PC-9 (cell line): ENCODE measurements at regions not wholly inside any gene's neighbourhood (a gene's known extent, or its start where the extent isn't known, plus 50 kb on each side); places are given as distances from the start of the nearest gene placed in this dataset.

Experiments used
- BruUV-seq: library from RNA; stranded (reverse); fragments of 400-500 nt; replicated peaks from 2 replicates; lab custom pipeline; 2021; lab: Mats Ljungman, UMichigan
- CTCF ChIA-PET: fragments of 300-600 bp; sonication (Branson Sonifier 250); formaldehyde crosslinking; loops from one replicate; lab custom pipeline; 2022; ENCODE audit warnings: antibody characterized with exemption; lab: Charles Lee
- POLR2A ChIA-PET: fragments of 300-600 bp; sonication (Branson Sonifier 250); formaldehyde crosslinking; loops from one replicate; lab custom pipeline; 2022; ENCODE audit warnings: antibody characterized with exemption; ENCODE audit not compliant: unreplicated experiment; lab: Charles Lee
- DNase-seq, 2 experiments: peaks; one replicate each; pipeline versions ENCODE4 v3.0.0 to v3.0.0-alpha.2; 2015 to 2022; ENCODE audit warnings: mixed read lengths in 1 of 2
- H2AFZ ChIP-seq: fragments of 200-600 bp; sonication (generic); 2 replicates; pipeline ENCODE4 v1.8.1; 2017; ENCODE audit warnings: antibody characterized with exemption
- H3F3A ChIP-seq: fragments of 200-600 bp; sonication (generic); 2 replicates; pipeline ENCODE4 v1.8.1; 2017; ENCODE audit warnings: antibody characterized with exemption, mild to moderate bottlenecking, low read depth; ENCODE audit not compliant: insufficient read depth
- H3K27ac ChIP-seq: fragments of 200-600 bp; sonication (generic); 2 replicates; pipeline ENCODE4 v1.6.1; 2016; ENCODE audit warnings: mixed run types
- H3K27me3 ChIP-seq: fragments of 200-600 bp; sonication (generic); 2 replicates; pipeline ENCODE4 v1.6.1; 2016; ENCODE audit warnings: low read depth, mixed run types; ENCODE audit not compliant: insufficient read depth
- H3K36me3 ChIP-seq: fragments of 200-600 bp; sonication (generic); 2 replicates; pipeline ENCODE4 v1.6.1; 2016; ENCODE audit warnings: low read depth, mixed run types
- H3K4me1 ChIP-seq: fragments of 200-600 bp; sonication (generic); replicated peaks from 2 replicates; pipeline ENCODE4 v1.6.1; 2016; ENCODE audit warnings: mixed run types; ENCODE audit not compliant: insufficient read depth
- H3K4me2 ChIP-seq: fragments of 200-600 bp; sonication (generic); 2 replicates; pipeline ENCODE4 v1.6.1; 2017; ENCODE audit warnings: mixed run types
- H3K4me3 ChIP-seq: fragments of 200-600 bp; sonication (generic); 2 replicates; pipeline ENCODE4 v1.6.1; 2016; ENCODE audit warnings: mixed run types
- H3K79me2 ChIP-seq: fragments of 200-600 bp; sonication (generic); 2 replicates; pipeline ENCODE4 v1.6.1; 2017; ENCODE audit warnings: low read depth, mixed run types
- H3K9me2 ChIP-seq: fragments of 200-600 bp; sonication (generic); 2 replicates; pipeline ENCODE4 v1.8.1; 2017; ENCODE audit warnings: mild to moderate bottlenecking; ENCODE audit not compliant: insufficient read depth
- H3K9me3 ChIP-seq: fragments of 200-600 bp; sonication (generic); 2 replicates; pipeline ENCODE4 v1.8.1; 2016; ENCODE audit warnings: low read depth; ENCODE audit not compliant: insufficient read depth
- H4K20me1 ChIP-seq: fragments of 200-600 bp; sonication (generic); 2 replicates; pipeline ENCODE4 v1.8.1; 2017; ENCODE audit not compliant: insufficient read depth
- CTCF ChIP-seq: fragments of 200-600 bp; sonication (generic); conservative IDR thresholded peaks from 2 replicates; pipeline ENCODE4 v1.6.1; 2017; ENCODE audit warnings: mixed run types, antibody characterized with exemption, mild to moderate bottlenecking, moderate library complexity
- EZH2 ChIP-seq: fragments of 200-600 bp; sonication (generic); IDR thresholded peaks from 2 replicates; pipeline ENCODE4 v1.8.0; 2017; ENCODE audit warnings: antibody characterized with exemption, low read depth
- intact Hi-C: fragments of 100-400 bp; cut with micrococcal nuclease; formaldehyde crosslinking; loops from one replicate; pipeline ENCODE4 v1.10.0; 2022; ENCODE audit not compliant: unreplicated experiment

- no peak overlapping the region for H2AFZ ChIP-seq
- peaks cover 17% of the 10 kb centered on the region; the same call in 1 of the 2 replicates for H3F3A ChIP-seq
- no peaks in the 10 kb centered on the region for H3K79me2 ChIP-seq
- H4K20me1 ChIP-seq = no peaks in the 10 kb centered on the region
- no peak for DNase-seq
- CTCF ChIA-PET = no interaction called here
- TF ChIP-seq CTCF = no peak
- TF ChIP-seq EZH2 = no peak
- no TSS peak for BruUV-seq
- intact Hi-C loops = loop anchor here (5.0 kb wide), 1 partner anchor 974 kb away; no protein-coding TSS in a partner anchor
- POLR2A ChIA-PET = no interaction called here
- H3K4me2 ChIP-seq = no peak overlapping the region
- H3K27me3 ChIP-seq = no peaks in the 10 kb centered on the region
- H3K9me3 ChIP-seq = 0 out of 2 replicates have a peak, but pooled peaks cover 8% of the 10 kb centered on the region
- H3K4me1 ChIP-seq = no peaks in the 10 kb centered on the region
- H3K9me2 ChIP-seq = no peaks in the 10 kb centered on the region
- peaks cover 27% of the 10 kb centered on the region; the same call in 1 of the 2 replicates for H3K36me3 ChIP-seq
- H3K27ac ChIP-seq = no peak overlapping the region
- H3K4me3 ChIP-seq = no peak overlapping the region
Observed at GRCh38 chrX:2626750-2627149, 64.3 kb upstream of the CD99 start.

GRCh38 chrX:2620576-2620975 is 70.5 kb upstream of the CD99 start:
- POLR2A ChIA-PET = no interaction called here
- intact Hi-C loops = no loop called here
- Histone ChIP-seq H3F3A (no peaks in the 10 kb centered on the region), H3K36me3 (peaks cover 11% of the 10 kb centered on the region; the same call in 1 of the 2 replicates), H3K79me2 (no peaks in the 10 kb centered on the region), H3K27ac (no peak overlapping the region), H3K9me2 (no peaks in the 10 kb centered on the region), H3K4me1 (no peaks in the 10 kb centered on the region), H3K27me3 (no peaks in the 10 kb centered on the region), H2AFZ (no peak overlapping the region), H3K4me3 (no peak overlapping the region), H3K4me2 (no peak overlapping the region), H4K20me1 (no peaks in the 10 kb centered on the region), H3K9me3 (no peaks in the 10 kb centered on the region)
- CTCF ChIA-PET = no interaction called here
- BruUV-seq = no TSS peak
- TF ChIP-seq CTCF (no peak), EZH2 (no peak)
- DNase-seq = no peak

- H3K36me3 ChIP-seq = peaks cover 11% of the 10 kb centered on the region; the same call in 1 of the 2 replicates
- TF ChIP-seq EZH2 = no peak
- no peak for TF ChIP-seq CTCF
- H3K4me1 ChIP-seq = no peaks in the 10 kb centered on the region
- H3K79me2 ChIP-seq = no peaks in the 10 kb centered on the region
- BruUV-seq = no TSS peak
- DNase-seq = no peak
- H2AFZ ChIP-seq = no peak overlapping the region
- ChIA-PET CTCF (no interaction called here), POLR2A (no interaction called here)
- no peak overlapping the region for H3K27ac ChIP-seq
- no peaks in the 10 kb centered on the region for H3K9me3 ChIP-seq
- H3K9me2 ChIP-seq = no peaks in the 10 kb centered on the region
- H3K4me3 ChIP-seq = no peak overlapping the region
- no peaks in the 10 kb centered on the region for H3K27me3 ChIP-seq
- no peak overlapping the region for H3K4me2 ChIP-seq
- intact Hi-C loops = no loop called here
- H3F3A ChIP-seq = peaks cover 3% of the 10 kb centered on the region; the same call in 1 of the 2 replicates
- H4K20me1 ChIP-seq = no peaks in the 10 kb centered on the region
Observed at GRCh38 chrX:2618516-2618915, 72.6 kb upstream of the CD99 start.
